Neuron (in vitro differentiated cells): ENCODE measurements at regions not wholly inside any gene's neighbourhood (a gene's known extent, or its start where the extent isn't known, plus 50 kb on each side); places are given as distances from the start of the nearest gene placed in this dataset.

Source experiments
- H2AFZ ChIP-seq: one replicate; pipeline ENCODE4 v1.6.1; 2013; ENCODE audit warnings: low read depth, mild to moderate bottlenecking, inconsistent platforms, low read length, moderate library complexity
- H3K27me3 ChIP-seq: one replicate; pipeline ENCODE4 v1.6.1; 2013; ENCODE audit warnings: low read length; ENCODE audit not compliant: insufficient read depth
- H3K36me3 ChIP-seq: one replicate; pipeline ENCODE4 v1.6.1; 2013; ENCODE audit warnings: low read length; ENCODE audit not compliant: insufficient read depth
- H3K4me1 ChIP-seq: one replicate; pipeline ENCODE4 v1.6.1; 2013; ENCODE audit warnings: low read length; ENCODE audit not compliant: insufficient read depth
- H3K4me3 ChIP-seq: 2 replicates; pipeline ENCODE4 v1.5.1; 2013; ENCODE audit warnings: mild to moderate bottlenecking, low read length, moderate library complexity
- H3K9me3 ChIP-seq: one replicate; pipeline ENCODE4 v1.6.1; 2013; ENCODE audit warnings: low read length

DNA sequence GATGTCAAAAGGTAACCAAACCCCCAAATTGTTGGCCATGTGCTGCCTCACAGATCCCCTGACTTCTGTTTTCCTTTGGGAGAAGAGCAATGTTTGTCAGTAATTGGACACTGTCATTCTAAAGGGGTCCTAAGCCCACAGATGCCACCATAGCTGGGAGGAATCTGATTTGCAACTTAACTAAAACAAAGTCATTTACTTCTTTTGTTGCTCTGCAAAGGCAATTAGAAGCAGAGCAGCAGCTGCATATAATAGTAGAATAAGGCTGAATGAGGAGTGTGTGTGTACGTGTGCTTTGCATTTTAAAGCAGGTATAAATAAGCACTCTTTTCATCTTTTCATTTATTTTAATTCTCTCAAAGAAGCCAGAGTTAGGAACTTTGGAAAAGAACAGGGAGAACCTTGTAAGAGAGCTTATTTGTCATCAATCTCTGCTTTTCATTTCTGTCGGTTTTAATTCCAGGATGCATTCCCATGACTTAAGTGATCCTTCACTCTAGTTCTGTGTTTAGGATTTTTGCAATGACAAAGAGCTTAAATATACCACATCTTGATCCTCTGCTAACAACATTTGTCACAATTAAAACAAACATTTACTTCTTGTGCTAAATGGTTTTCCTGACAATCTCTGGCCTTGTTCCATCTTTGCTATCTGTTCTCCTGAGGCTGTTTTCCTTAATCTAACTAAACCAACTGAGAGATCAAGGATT is 530.2 kb upstream of the CBLB start:
- H2AFZ ChIP-seq, result peak overlapping the region; percentile 23
- no peaks in the 10 kb centered on the region for H3K9me3 ChIP-seq
- H3K36me3 ChIP-seq, result no peaks in the 10 kb centered on the region
- H3K4me1 ChIP-seq, result peaks cover 22% of the 10 kb centered on the region
- H3K4me3 ChIP-seq, result no peak overlapping the region
- H3K27me3 ChIP-seq, result no peaks in the 10 kb centered on the region

DNA sequence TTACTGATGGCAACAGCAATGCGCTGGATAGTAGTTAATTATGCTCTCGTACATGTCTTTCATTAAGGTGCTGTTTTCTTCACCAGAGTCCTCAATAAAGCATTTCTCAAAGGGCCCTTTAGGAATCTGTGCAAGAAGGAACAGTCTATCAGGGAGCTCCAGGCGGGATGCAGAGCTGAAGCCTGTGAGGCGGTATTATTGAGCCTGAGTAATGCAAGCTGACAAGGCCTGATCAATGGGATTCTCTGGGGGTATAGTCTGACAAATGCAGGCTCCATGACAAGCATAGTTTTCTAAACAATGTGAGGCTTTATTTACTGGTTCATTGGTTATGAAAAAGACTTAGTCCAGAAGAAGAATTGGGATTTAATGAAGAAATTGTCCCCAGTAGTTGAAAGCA is 530.9 kb upstream of the CBLB start:
- H3K4me1 ChIP-seq, result peaks cover 22% of the 10 kb centered on the region
- H3K4me3 ChIP-seq, result no peak overlapping the region
- no peaks in the 10 kb centered on the region for H3K36me3 ChIP-seq
- H3K9me3 ChIP-seq, result no peaks in the 10 kb centered on the region
- no peaks in the 10 kb centered on the region for H3K27me3 ChIP-seq
- peak overlapping the region; percentile 23 for H2AFZ ChIP-seq

DNA sequence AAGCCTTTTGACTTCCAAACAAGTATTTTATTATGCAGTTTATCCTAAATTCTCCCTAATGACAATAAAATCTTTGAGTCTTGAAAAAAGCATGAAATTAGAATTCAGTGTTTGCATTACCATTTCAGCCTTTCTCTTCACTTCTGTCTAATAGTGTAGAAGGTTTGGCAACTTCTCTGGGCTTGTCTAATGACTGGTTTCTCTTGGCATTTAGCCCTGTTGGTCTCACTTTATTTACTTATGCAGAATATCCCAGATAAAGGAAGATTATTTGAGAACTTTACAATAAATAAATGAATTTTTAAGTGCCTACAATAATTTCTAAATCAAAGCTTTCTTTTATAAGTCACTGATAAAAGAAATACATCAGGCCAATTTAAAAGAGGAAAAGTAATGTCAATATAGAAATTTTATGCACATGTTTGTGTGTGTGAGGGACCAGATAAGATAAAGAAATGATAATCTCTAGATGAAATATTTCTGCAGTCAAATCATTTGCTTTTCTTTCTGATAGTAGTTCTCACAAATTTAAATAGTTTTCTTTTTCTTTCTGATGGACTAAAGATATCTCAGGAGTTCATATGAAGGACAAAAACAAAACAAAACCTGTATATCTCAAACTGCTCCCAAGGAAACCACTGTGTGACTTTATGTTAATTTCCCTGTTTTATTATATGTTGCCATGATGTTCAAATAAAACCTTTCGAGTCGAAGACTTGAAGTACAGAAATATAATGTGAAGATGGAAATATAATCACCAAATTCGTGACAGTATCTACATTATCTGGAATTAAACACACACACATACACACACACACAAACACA is 533.1 kb upstream of the CBLB start:
- H2AFZ ChIP-seq, result no peak overlapping the region
- H3K4me3 ChIP-seq, result no peak overlapping the region
- H3K36me3 ChIP-seq, result no peaks in the 10 kb centered on the region
- no peaks in the 10 kb centered on the region for H3K27me3 ChIP-seq
- H3K4me1 ChIP-seq, result peaks cover 22% of the 10 kb centered on the region
- no peaks in the 10 kb centered on the region for H3K9me3 ChIP-seq

DNA sequence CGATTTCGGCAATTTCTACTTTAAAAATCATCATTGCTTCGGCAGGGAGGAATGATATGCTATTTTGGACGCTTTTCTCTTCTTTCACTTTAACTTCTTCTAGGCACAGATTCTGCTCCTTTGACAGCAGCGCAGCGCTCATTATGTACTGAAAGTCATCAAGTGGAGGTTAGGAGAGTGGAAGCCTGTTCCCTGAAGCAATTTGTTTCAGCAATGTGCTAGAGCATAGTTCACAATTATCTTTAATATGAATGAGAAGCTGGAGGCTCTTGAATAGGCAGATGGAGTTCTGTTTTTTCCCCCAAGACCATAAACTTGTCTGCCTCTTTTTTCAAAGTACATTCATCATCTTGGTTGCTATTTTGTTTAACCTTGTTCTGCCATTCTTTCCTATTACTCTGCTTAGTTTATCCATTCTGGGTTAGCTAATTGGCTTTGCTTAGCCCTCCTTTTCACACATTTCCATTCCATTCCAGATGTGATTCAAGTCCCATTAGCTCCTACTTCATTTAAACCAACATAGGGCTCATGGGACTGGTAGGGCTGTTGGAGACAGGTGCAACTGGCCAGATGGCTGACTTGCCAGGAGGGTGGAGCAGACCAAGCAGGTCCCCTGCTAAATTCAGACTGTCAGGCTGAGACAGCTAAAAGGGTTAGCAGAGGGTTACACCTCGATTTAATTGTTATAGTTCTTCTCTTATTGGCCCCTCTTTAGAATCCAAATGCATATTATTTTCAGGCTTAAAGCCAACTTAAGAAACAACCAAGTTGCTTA is 534.7 kb upstream of the CBLB start:
- no peak overlapping the region for H3K4me3 ChIP-seq
- H3K9me3 ChIP-seq, result no peaks in the 10 kb centered on the region
- H3K27me3 ChIP-seq, result no peaks in the 10 kb centered on the region
- H3K36me3 ChIP-seq, result no peaks in the 10 kb centered on the region
- H2AFZ ChIP-seq, result no peak overlapping the region
- peaks cover 16% of the 10 kb centered on the region for H3K4me1 ChIP-seq

DNA sequence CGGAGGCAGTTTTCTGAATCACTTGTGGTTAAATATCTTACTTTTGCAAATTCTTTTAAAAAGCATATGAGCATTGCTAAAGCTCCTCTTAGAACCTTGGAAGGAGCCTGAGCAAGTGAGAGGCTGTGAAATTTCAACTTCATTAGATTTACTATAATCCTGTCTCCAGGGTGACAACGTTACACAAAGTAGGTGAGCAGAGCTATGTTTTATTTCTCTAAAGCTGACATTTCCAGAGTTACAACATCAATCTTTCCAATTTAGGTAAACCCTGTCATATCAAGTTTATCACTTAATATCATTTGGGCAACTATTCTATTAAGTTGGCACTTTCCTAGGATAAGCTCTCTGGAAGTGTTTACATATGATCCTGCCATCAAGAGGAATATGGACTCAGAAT is 544.9 kb upstream of the CBLB start:
- no peaks in the 10 kb centered on the region for H3K4me1 ChIP-seq
- H2AFZ ChIP-seq, result no peak overlapping the region
- no peaks in the 10 kb centered on the region for H3K36me3 ChIP-seq
- H3K27me3 ChIP-seq, result no peaks in the 10 kb centered on the region
- H3K4me3 ChIP-seq, result no peak overlapping the region
- no peaks in the 10 kb centered on the region for H3K9me3 ChIP-seq

DNA sequence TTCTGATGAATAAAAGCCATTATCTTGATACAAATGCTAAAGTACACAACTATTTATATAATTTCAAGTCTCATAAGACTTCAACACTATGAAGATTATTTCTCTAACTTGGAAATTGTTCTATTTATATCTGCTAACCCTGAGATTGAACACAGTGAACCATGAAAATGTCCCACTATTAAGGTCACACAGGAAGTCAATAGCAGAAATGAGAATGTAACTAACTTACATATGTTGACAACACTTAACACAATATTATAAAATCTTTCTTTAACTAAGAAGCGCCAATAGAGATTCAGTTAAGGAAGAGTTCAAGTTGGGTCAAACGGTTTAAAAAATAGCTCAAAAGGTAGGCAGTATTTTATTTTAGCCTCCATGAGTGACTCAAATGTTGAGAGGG is 551.8 kb upstream of the CBLB start:
- no peaks in the 10 kb centered on the region for H3K27me3 ChIP-seq
- no peaks in the 10 kb centered on the region for H3K9me3 ChIP-seq
- no peak overlapping the region for H2AFZ ChIP-seq
- H3K36me3 ChIP-seq, result no peaks in the 10 kb centered on the region
- H3K4me3 ChIP-seq, result no peak overlapping the region
- peaks cover 8% of the 10 kb centered on the region for H3K4me1 ChIP-seq

DNA sequence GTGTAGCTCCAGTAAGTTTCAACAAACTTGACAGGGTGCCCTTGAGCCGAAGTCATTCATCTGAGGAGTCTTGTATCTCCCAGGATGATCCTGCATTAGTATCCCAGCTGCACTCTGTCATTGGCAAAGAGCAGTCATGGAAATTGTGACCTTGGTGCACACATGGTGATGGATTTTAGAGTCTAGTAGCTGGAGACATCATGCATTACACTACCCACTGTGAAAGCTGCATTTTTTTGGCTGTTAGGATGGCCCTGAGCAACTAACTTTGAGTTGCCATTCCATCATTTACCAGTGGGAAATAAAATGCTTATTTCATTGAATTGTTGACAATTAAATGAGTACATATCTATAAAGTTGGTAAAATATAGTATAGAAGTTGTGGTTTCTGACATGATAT is 552.6 kb upstream of the CBLB start:
- Histone ChIP-seq H3K36me3 (no peaks in the 10 kb centered on the region), H3K27me3 (no peaks in the 10 kb centered on the region), H3K4me3 (no peak overlapping the region), H3K9me3 (no peaks in the 10 kb centered on the region), H3K4me1 (peaks cover 8% of the 10 kb centered on the region), H2AFZ (no peak overlapping the region)

DNA sequence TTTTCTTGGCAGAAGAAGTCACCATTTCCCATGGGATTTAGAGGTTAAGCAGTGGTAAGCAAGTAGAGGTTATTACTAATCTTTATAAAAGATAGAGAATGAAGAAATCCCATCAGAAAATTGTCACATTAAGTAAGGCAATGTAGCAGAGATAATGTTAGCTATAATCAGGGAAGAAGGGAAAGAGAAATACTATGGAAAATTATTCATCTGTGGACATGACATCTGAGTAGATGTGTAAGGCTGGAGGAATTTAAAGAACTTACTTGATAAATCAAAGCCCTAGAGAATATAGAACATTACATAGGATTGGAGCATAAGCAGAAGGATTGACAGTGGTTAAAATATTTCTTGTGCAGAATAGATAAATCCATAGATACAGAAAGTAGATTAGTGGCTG is 553.1 kb upstream of the CBLB start:
- Histone ChIP-seq H2AFZ (no peak overlapping the region), H3K36me3 (no peaks in the 10 kb centered on the region), H3K9me3 (no peaks in the 10 kb centered on the region), H3K4me1 (peaks cover 8% of the 10 kb centered on the region), H3K4me3 (no peak overlapping the region), H3K27me3 (no peaks in the 10 kb centered on the region)

DNA sequence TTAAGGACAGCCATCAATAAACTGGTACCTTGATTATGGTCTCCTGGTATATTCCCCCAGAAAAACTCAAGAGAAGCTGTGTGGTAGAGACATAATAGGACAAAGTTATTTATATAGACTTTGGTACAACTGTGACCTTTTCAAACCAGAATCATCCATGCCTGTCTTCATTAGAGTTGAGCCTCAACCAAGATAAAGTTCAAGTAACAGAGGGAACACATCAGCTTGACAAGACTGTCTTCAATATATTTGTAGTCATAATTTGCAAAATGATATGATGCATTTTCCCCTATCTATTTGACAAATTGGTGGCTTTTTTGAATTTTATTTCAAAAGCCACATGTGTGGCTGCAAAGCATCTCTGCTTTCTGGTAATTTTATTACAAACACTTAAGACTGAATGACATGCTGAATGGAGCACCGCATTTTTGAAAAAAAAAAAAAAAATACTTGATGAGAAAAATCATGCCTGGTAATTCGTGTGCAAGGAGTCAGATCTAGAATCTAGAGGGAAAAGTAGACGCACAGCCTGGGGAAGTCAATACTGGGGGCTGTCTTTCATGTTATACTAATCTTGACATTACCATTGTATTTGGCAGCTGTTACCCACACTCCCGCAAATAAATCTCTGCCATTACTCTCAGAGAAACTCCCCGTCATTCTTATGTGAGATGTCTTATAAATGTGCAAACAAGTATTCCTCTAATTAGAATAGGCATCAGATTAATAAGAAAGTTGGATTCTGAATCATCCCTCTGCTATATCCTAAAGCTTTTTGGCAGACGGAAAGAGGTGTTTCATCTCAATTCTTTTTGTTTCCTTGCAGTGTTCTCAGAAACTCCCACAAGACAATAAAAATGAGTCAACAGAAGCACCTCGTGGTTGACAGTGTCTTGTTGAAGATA is 554.8 kb upstream of the CBLB start:
- Histone ChIP-seq H3K27me3 (no peaks in the 10 kb centered on the region), H3K36me3 (no peaks in the 10 kb centered on the region), H2AFZ (no peak overlapping the region), H3K4me3 (no peak overlapping the region), H3K9me3 (no peaks in the 10 kb centered on the region), H3K4me1 (peaks cover 8% of the 10 kb centered on the region)

DNA sequence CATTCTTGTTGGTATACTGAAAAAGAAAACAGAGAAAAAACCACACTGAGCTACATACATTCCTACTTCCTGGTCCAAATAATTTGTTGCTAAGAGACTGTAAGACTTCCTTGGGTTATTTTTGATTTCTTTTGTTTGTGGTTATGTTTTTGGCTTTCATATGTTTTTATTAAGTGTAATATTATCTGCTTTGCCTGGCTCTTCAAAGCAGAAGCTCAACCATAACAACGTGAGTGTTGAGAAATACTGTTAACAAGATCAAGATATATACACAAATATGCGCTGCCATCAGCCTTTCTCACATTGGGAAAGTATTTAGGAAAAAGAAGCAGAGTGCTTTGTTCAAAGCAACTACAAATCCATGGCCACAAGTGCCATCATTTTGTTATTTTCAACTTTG is 556.2 kb upstream of the CBLB start:
- H3K4me1 ChIP-seq, result peaks cover 8% of the 10 kb centered on the region
- no peaks in the 10 kb centered on the region for H3K36me3 ChIP-seq
- H3K27me3 ChIP-seq, result no peaks in the 10 kb centered on the region
- H3K9me3 ChIP-seq, result no peaks in the 10 kb centered on the region
- no peak overlapping the region for H2AFZ ChIP-seq
- no peak overlapping the region for H3K4me3 ChIP-seq

DNA sequence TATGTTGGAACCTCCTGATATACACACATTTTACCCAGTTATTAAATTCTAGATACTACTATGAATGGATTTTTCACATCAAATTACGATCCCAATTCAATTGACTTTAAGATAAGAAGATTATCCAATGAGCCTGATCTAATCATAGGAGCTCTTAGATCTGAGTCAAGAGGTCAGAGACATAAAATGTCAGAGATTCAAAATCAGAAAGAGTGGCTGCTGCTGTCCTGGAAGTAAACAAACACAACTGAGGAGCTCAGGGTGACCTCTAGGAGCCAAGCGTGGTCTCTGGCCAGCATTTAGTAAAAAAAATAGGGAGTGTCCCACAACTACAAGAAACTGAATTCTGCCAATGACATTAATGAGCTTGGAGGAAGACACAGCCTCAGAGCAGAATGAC is 557.1 kb upstream of the CBLB start:
- Histone ChIP-seq H3K4me3 (no peak overlapping the region), H3K27me3 (no peaks in the 10 kb centered on the region), H2AFZ (no peak overlapping the region)

DNA sequence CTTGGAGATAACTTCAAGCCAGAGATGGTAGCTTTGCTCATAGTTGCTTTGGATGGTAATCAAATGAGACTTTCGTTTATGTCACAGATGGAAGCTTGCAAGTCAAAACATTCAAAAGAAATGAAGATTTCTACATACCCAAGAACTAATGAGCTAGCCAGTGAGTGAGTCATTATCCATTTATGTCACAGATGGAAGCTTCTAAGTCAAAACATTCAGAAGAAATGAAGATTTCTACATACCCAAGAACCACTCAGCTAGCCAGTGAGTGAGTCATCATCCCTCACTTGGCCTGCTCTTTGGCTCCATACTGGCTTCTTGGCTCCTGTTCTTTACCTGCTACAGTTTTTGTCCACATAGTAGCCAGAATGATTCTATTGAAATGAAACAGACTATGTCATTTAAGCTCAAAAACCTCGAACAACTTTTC is 559.8 kb upstream of the CBLB start:
- H3K9me3 ChIP-seq, result no peaks in the 10 kb centered on the region
- no peaks in the 10 kb centered on the region for H3K36me3 ChIP-seq
- H3K4me3 ChIP-seq, result no peak overlapping the region
- H3K4me1 ChIP-seq, result peaks cover 11% of the 10 kb centered on the region
- no peak overlapping the region for H2AFZ ChIP-seq
- H3K27me3 ChIP-seq, result no peaks in the 10 kb centered on the region

More for the DNA sequence above, 557.1 kb upstream of the CBLB start:
- H3K9me3 ChIP-seq, result no peaks in the 10 kb centered on the region
- H3K4me1 ChIP-seq, result peaks cover 8% of the 10 kb centered on the region
- no peaks in the 10 kb centered on the region for H3K36me3 ChIP-seq
